ENCODE measurements at regions not wholly inside any gene's neighbourhood (a gene's known extent, or its start where the extent isn't known, plus 50 kb on each side); places are given as distances from the start of the nearest gene placed in this dataset.
"Not testable (repeated sequence)": the region's sequence is repeated elsewhere in the genome, so short reads cannot be mapped to it uniquely, and the experiment has no call there.

- DNase-seq (ENCODE audit: low read depth), result no peak
These were observed 116.6 kb upstream of the RBBP8 start for GRCh38 chr18:22816266-22817176.

GRCh38 chr18:22817844-22818243 is 115.3 kb upstream of the RBBP8 start:
- peak; percentile 38 for DNase-seq (ENCODE audit: low read depth)

GRCh38 chr18:22822024-22822423 is 111.1 kb upstream of the RBBP8 start:
- DNase-seq (ENCODE audit: low read depth), result peak; percentile 86

GRCh38 chr18:22822841-22823508 is 110.2 kb upstream of the RBBP8 start:
- DNase-seq (ENCODE audit: low read depth), result no peak

- DNase-seq (ENCODE audit: low read depth), result peak; percentile 91
These were observed 106.4 kb upstream of the RBBP8 start for GRCh38 chr18:22826726-22827125.

- DNase-seq (ENCODE audit: low read depth), result peak; percentile 35
These were observed 105.9 kb upstream of the RBBP8 start for GRCh38 chr18:22827216-22827615.

- DNase-seq (ENCODE audit: low read depth), result peak; percentile 28
These were observed 105.4 kb upstream of the RBBP8 start for GRCh38 chr18:22827741-22828140.

GRCh38 chr18:22828171-22828570 is 105.0 kb upstream of the RBBP8 start:
- peak; percentile 88 for DNase-seq (ENCODE audit: low read depth)

GRCh38 chr18:22828583-22828982 is 104.5 kb upstream of the RBBP8 start:
- not testable (repeated sequence) for DNase-seq (ENCODE audit: low read depth)

GRCh38 chr18:22829781-22830180 is 103.3 kb upstream of the RBBP8 start:
- no peak for DNase-seq (ENCODE audit: low read depth)

GRCh38 chr18:22830511-22830910 is 102.6 kb upstream of the RBBP8 start:
- no peak for DNase-seq (ENCODE audit: low read depth)

GRCh38 chr18:22831441-22831904 is 101.7 kb upstream of the RBBP8 start:
- peak; percentile 74 for DNase-seq (ENCODE audit: low read depth)

- DNase-seq (ENCODE audit: low read depth), result no peak
These were observed 96.2 kb upstream of the RBBP8 start for GRCh38 chr18:22836932-22837331.

- no peak for DNase-seq (ENCODE audit: low read depth)
These were observed 94.9 kb upstream of the RBBP8 start for GRCh38 chr18:22838221-22838620.

- no peak for DNase-seq (ENCODE audit: low read depth)
These were observed 94.4 kb upstream of the RBBP8 start for GRCh38 chr18:22838639-22839277.

- no peak for DNase-seq (ENCODE audit: low read depth)
These were observed 93.7 kb upstream of the RBBP8 start for GRCh38 chr18:22839340-22839821.

GRCh38 chr18:22840606-22841144 is 92.5 kb upstream of the RBBP8 start:
- no peak for DNase-seq (ENCODE audit: low read depth)

- peak; percentile 72 for DNase-seq (ENCODE audit: low read depth)
These were observed 91.3 kb upstream of the RBBP8 start for GRCh38 chr18:22841840-22842239.

GRCh38 chr18:22844190-22844589 is 88.9 kb upstream of the RBBP8 start:
- peak; percentile 54 for DNase-seq (ENCODE audit: low read depth)

- DNase-seq (ENCODE audit: low read depth), result no peak
These were observed 88.5 kb upstream of the RBBP8 start for GRCh38 chr18:22844628-22845027.

- peak; percentile 43 for DNase-seq (ENCODE audit: low read depth)
These were observed 86.9 kb upstream of the RBBP8 start for GRCh38 chr18:22846088-22846683.

GRCh38 chr18:22846697-22847096 is 86.4 kb upstream of the RBBP8 start:
- DNase-seq (ENCODE audit: low read depth), result no peak

Data from M059J (cell line).